OCI-LY1 (cell line): ENCODE measurements at regions not wholly inside any gene's neighbourhood (a gene's known extent, or its start where the extent isn't known, plus 50 kb on each side); places are given as distances from the start of the nearest gene placed in this dataset.

Source experiments
- H2AFZ ChIP-seq: fragments of 200-600 bp; sonication (generic), shearing (Covaris generic); 2 replicates; pipeline ENCODE4 v1.6.0; 2014; ENCODE audit warnings: antibody characterized with exemption, mild to moderate bottlenecking, low read length
- H3F3A ChIP-seq: fragments of 200-600 bp; sonication (generic), shearing (Covaris generic); 2 replicates; pipeline ENCODE4 v1.6.0; 2014; ENCODE audit warnings: mild to moderate bottlenecking, antibody characterized with exemption, low read length, moderate library complexity; ENCODE audit not compliant: insufficient read depth
- H3K27ac ChIP-seq: fragments of 200-600 bp; sonication (generic); 2 replicates; pipeline ENCODE4 v1.5.1; 2014; ENCODE audit warnings: low read length, mixed run types, mild to moderate bottlenecking, low read depth; ENCODE audit not compliant: poor library complexity, severe bottlenecking
- H3K27me3 ChIP-seq: fragments of 200-600 bp; sonication (generic); 2 replicates; pipeline ENCODE4 v1.6.0; 2014; ENCODE audit warnings: antibody characterized with exemption, mild to moderate bottlenecking, low read length, moderate library complexity; ENCODE audit not compliant: insufficient read depth
- H3K36me3 ChIP-seq: fragments of 200-600 bp; sonication (generic); 2 replicates; pipeline ENCODE4 v1.6.1; 2014; ENCODE audit warnings: mild to moderate bottlenecking, antibody characterized with exemption, low read length, moderate library complexity, mixed read lengths; ENCODE audit not compliant: insufficient read depth
- H3K4me1 ChIP-seq: fragments of 200-600 bp; sonication (generic); 2 replicates; pipeline ENCODE4 v1.5.1; 2014; ENCODE audit warnings: mild to moderate bottlenecking, low read length, moderate library complexity; ENCODE audit not compliant: insufficient read depth, severe bottlenecking
- H3K4me2 ChIP-seq: fragments of 200-600 bp; sonication (generic), shearing (Covaris generic); 2 replicates; pipeline ENCODE4 v1.6.1; 2014; ENCODE audit warnings: low read length
- H3K4me3 ChIP-seq: fragments of 200-600 bp; sonication (generic); 2 replicates; pipeline ENCODE4 v1.5.1; 2014; ENCODE audit warnings: low read length, low read depth, mild to moderate bottlenecking, mixed read lengths; ENCODE audit not compliant: poor library complexity, severe bottlenecking
- H3K79me2 ChIP-seq: fragments of 200-600 bp; shearing (Covaris generic); 2 replicates; pipeline ENCODE4 v1.6.1; 2016; ENCODE audit warnings: mixed run types, low read length, mixed read lengths; ENCODE audit not compliant: insufficient read depth
- H3K9ac ChIP-seq: fragments of 200-600 bp; sonication (generic), shearing (Covaris generic); 2 replicates; pipeline ENCODE4 v1.6.1; 2014; ENCODE audit warnings: mild to moderate bottlenecking, low read length, mixed read lengths
- H3K9me2 ChIP-seq: fragments of 200-600 bp; sonication (generic), shearing (Covaris generic); 2 replicates; pipeline ENCODE4 v1.6.1; 2014; ENCODE audit warnings: low read depth, mild to moderate bottlenecking, low read length, mixed read lengths
- H3K9me3 ChIP-seq: fragments of 200-600 bp; shearing (Covaris generic); 2 replicates; pipeline ENCODE4 v1.6.1; 2014; ENCODE audit warnings: low read length, mixed read lengths
- H4K20me1 ChIP-seq: fragments of 200-600 bp; sonication (generic), shearing (Covaris generic); 2 replicates; pipeline ENCODE4 v1.6.0; 2016; ENCODE audit warnings: mild to moderate bottlenecking, low read length; ENCODE audit not compliant: insufficient read depth
- CTCF ChIP-seq: fragments of 200-600 bp; sonication (generic), shearing (Covaris generic); IDR thresholded peaks from 2 replicates; pipeline ENCODE4 v1.5.1; 2017; ENCODE audit warnings: mild to moderate bottlenecking, antibody characterized with exemption, low read length, moderate library complexity, mixed read lengths
- EZH2 ChIP-seq: fragments of 200-600 bp; sonication (generic), shearing (Covaris generic); IDR thresholded peaks from 2 replicates; pipeline ENCODE4 v1.8.0; 2017; ENCODE audit warnings: borderline replicate concordance, mixed run types, mild to moderate bottlenecking, antibody characterized with exemption, low read length, moderate library complexity, mixed read lengths

GRCh38 chr5:24918676-24919075 is 273.9 kb upstream of the CDH10 start:
- Histone ChIP-seq H3K36me3 (no peaks in the 10 kb centered on the region), H3K9ac (no peak overlapping the region), H3K27ac (no peak overlapping the region), H3F3A (no peaks in the 10 kb centered on the region), H3K4me2 (no peak overlapping the region), H3K4me3 (no peak overlapping the region), H3K27me3 (no peaks in the 10 kb centered on the region), H3K4me1 (no peaks in the 10 kb centered on the region), H3K9me2 (no peaks in the 10 kb centered on the region), H2AFZ (no peak overlapping the region), H3K79me2 (no peaks in the 10 kb centered on the region), H3K9me3 (no peaks in the 10 kb centered on the region), H4K20me1 (no peaks in the 10 kb centered on the region)
- TF ChIP-seq CTCF, result no peak
- no peak for TF ChIP-seq EZH2

GRCh38 chr5:24916863-24917262 is 272.1 kb upstream of the CDH10 start:
- Histone ChIP-seq H3K36me3 (no peaks in the 10 kb centered on the region), H3K4me2 (no peak overlapping the region), H3K4me3 (no peak overlapping the region), H3K27ac (no peak overlapping the region), H3K79me2 (no peaks in the 10 kb centered on the region), H3K9me2 (no peaks in the 10 kb centered on the region), H3F3A (no peaks in the 10 kb centered on the region), H3K27me3 (no peaks in the 10 kb centered on the region), H2AFZ (no peak overlapping the region), H3K9ac (no peak overlapping the region), H4K20me1 (no peaks in the 10 kb centered on the region), H3K4me1 (no peaks in the 10 kb centered on the region), H3K9me3 (no peaks in the 10 kb centered on the region)
- TF ChIP-seq EZH2 (no peak), CTCF (no peak)

GRCh38 chr5:24909210-24909609 is 264.4 kb upstream of the CDH10 start:
- Histone ChIP-seq H3K4me1 (no peaks in the 10 kb centered on the region), H3K9me2 (no peaks in the 10 kb centered on the region), H3K27ac (no peak overlapping the region), H3K36me3 (no peaks in the 10 kb centered on the region), H3K4me3 (no peak overlapping the region), H3K79me2 (no peaks in the 10 kb centered on the region), H3F3A (no peaks in the 10 kb centered on the region), H3K27me3 (no peaks in the 10 kb centered on the region), H3K9me3 (no peaks in the 10 kb centered on the region), H2AFZ (no peak overlapping the region), H4K20me1 (no peaks in the 10 kb centered on the region), H3K9ac (no peak overlapping the region), H3K4me2 (no peak overlapping the region)
- no peak for TF ChIP-seq CTCF
- no peak for TF ChIP-seq EZH2
